ENCODE measurements at regions not wholly inside any gene's neighbourhood (a gene's known extent, or its start where the extent isn't known, plus 50 kb on each side); places are given as distances from the start of the nearest gene placed in this dataset.

- ATAC-seq (no peak), DNase-seq (no peak)
- Mint-ChIP-seq H3K27ac (peak overlapping the region; percentile 3), H3K4me3 (no peak overlapping the region), H3K4me1 (peaks cover 75% of the 10 kb centered on the region), H3K9me3 (no peaks in the 10 kb centered on the region), H3K36me3 (ENCODE audit: low read depth) (no peaks in the 10 kb centered on the region), H3K27me3 (no peaks in the 10 kb centered on the region)
Observed at GRCh38 chr14:49982501-49982951, 89.6 kb downstream of the ARF6 start.

GRCh38 chr14:49984424-49984823 lies 91.5 kb downstream of the ARF6 start:
- ATAC-seq, result peak; percentile 87
- Mint-ChIP-seq H3K9me3 (no peaks in the 10 kb centered on the region), H3K27ac (peak overlapping the region; percentile 81), H3K36me3 (ENCODE audit: low read depth) (no peaks in the 10 kb centered on the region), H3K4me3 (peak overlapping the region; percentile 26), H3K27me3 (no peaks in the 10 kb centered on the region), H3K4me1 (peaks cover 56% of the 10 kb centered on the region)
- no peak for DNase-seq

GRCh38 chr14:49986343-49987014 lies 93.6 kb downstream of the ARF6 start:
- Mint-ChIP-seq H3K27ac (peak overlapping the region; percentile 55), H3K4me1 (peaks cover 46% of the 10 kb centered on the region), H3K36me3 (ENCODE audit: low read depth) (peaks cover 2% of the 10 kb centered on the region), H3K9me3 (no peaks in the 10 kb centered on the region), H3K4me3 (peak overlapping the region; percentile 9), H3K27me3 (no peaks in the 10 kb centered on the region)
- DNase-seq (no peak), ATAC-seq (no peak)

DNA sequence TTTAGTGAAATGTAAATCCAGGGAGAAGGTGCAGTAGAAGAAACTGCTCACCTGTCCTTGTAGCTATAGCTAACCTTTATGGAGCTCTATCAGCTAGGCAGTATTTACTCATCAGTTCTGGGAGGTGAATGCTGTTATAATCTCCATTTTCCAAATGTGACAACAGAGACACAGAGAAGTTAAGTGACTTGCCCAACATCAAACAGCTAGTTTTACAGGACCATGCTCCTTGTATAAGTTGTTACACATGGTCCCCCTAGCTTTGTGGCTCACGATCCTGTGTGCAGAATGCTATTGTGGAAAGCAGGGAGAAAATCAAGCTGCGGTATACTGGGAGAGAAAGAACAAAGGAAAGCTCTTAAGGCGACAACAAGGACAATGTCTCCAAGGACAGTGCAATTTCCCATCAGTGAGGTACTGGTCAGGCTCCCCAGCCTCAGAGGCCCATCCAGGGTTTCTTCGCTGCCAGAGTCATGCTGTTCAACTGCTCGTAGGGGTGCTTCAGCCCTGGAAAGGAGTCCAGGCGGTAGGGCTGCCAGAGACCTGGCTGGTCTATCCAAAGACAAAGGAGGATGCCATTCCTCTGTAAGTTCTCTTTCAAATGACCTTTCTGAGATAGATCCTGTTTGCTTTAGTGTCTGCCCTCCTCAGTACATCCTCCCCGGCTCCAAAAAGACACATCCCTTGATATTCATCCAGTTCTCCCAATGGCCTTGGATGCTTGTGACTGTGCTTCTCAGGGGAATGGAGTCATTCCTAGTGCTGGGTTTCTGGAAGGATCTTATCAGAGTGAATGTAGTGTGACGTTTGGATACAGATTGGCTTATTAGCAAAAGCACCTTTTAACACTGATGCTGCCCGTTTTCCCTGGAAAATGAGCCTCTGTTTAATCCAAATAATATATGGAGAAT lies 95.5 kb downstream of the ARF6 start:
- no peak for ATAC-seq
- Mint-ChIP-seq H3K27me3 (no peaks in the 10 kb centered on the region), H3K9me3 (no peaks in the 10 kb centered on the region), H3K4me1 (peaks cover 52% of the 10 kb centered on the region), H3K4me3 (no peak overlapping the region), H3K36me3 (ENCODE audit: low read depth) (peaks cover 2% of the 10 kb centered on the region), H3K27ac (no peak overlapping the region)
- no peak for DNase-seq

GRCh38 chr14:49989966-49990365 lies 97.1 kb downstream of the ARF6 start:
- H3K9me3 Mint-ChIP-seq, result no peaks in the 10 kb centered on the region
- no peak overlapping the region for H3K27ac Mint-ChIP-seq
- DNase-seq, result no peak
- no peak for ATAC-seq
- H3K36me3 Mint-ChIP-seq (ENCODE audit: low read depth), result peaks cover 2% of the 10 kb centered on the region
- no peaks in the 10 kb centered on the region for H3K27me3 Mint-ChIP-seq
- no peak overlapping the region for H3K4me3 Mint-ChIP-seq
- H3K4me1 Mint-ChIP-seq, result peaks cover 50% of the 10 kb centered on the region

DNA sequence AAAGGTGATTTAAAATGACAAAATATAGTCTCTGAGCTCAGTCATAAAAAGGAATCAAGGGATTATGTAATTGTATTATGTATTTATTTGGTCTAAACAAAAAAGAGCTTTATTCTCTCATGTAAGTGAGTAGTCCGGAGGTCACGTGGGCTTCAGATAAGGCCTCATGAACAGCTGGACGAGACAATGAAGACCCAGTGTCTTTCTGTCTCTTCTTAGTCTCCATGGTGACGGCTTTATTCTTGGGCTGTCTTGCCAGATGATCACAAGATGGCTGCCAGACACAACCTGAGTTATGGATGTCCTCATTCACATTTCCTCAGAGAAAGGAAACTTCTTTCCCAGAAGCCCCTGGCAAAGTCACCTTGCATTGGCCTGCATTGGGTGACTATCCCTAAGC lies 98.6 kb downstream of the ARF6 start:
- Mint-ChIP-seq H3K4me1 (peaks cover 50% of the 10 kb centered on the region), H3K36me3 (ENCODE audit: low read depth) (peaks cover 2% of the 10 kb centered on the region), H3K27me3 (no peaks in the 10 kb centered on the region), H3K27ac (no peak overlapping the region), H3K4me3 (no peak overlapping the region), H3K9me3 (no peaks in the 10 kb centered on the region)
- DNase-seq (no peak), ATAC-seq (no peak)

- peak overlapping the region; percentile 83 for H3K27ac Mint-ChIP-seq
- no peaks in the 10 kb centered on the region for H3K9me3 Mint-ChIP-seq
- no peak for ATAC-seq
- peaks cover 47% of the 10 kb centered on the region for H3K4me1 Mint-ChIP-seq
- H3K4me3 Mint-ChIP-seq, result peak overlapping the region; percentile 71
- no peaks in the 10 kb centered on the region for H3K27me3 Mint-ChIP-seq
- no peak for DNase-seq
- peaks cover 2% of the 10 kb centered on the region for H3K36me3 Mint-ChIP-seq (ENCODE audit: low read depth)
Observed at GRCh38 chr14:49992036-49992435, 99.2 kb downstream of the ARF6 start.

DNA sequence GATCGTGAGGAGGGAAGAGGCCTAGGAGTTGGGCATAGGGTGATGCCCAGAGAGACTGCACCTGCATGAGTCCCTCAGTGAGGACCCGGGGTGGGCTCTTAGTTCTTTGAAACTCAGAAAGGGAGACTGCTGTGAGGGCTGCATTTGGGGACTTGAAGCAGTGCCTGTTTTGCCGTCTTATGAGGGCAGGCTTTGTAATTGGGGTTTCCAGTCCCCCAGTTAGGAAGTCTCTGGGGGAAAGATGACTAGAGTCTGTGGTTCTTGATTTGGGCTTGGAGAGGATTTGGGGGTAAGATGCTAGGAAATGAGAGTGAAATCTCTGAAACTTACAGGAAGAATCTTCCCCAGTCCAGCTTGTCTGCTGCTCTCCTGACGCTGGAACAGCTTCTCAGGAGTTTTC lies 99.6 kb downstream of the ARF6 start:
- no peak for DNase-seq
- Mint-ChIP-seq H3K27me3 (no peaks in the 10 kb centered on the region), H3K4me3 (peak overlapping the region; percentile 71), H3K36me3 (ENCODE audit: low read depth) (peaks cover 2% of the 10 kb centered on the region), H3K4me1 (peaks cover 49% of the 10 kb centered on the region), H3K9me3 (no peaks in the 10 kb centered on the region), H3K27ac (peak overlapping the region; percentile 83)
- peak; percentile 41 for ATAC-seq

- H3K4me3 Mint-ChIP-seq, result peak overlapping the region; percentile 71
- H3K27ac Mint-ChIP-seq, result peak overlapping the region; percentile 83
- H3K27me3 Mint-ChIP-seq, result no peaks in the 10 kb centered on the region
- H3K4me1 Mint-ChIP-seq, result peaks cover 54% of the 10 kb centered on the region
- DNase-seq (peak; percentile 67), ATAC-seq (peak; percentile 99)
- H3K9me3 Mint-ChIP-seq, result no peaks in the 10 kb centered on the region
- peaks cover 2% of the 10 kb centered on the region for H3K36me3 Mint-ChIP-seq (ENCODE audit: low read depth)
Observed at GRCh38 chr14:49992901-49993339, 100.0 kb downstream of the ARF6 start.

- Mint-ChIP-seq H3K27ac (peak overlapping the region; percentile 69), H3K9me3 (no peaks in the 10 kb centered on the region), H3K4me3 (no peak overlapping the region), H3K27me3 (no peaks in the 10 kb centered on the region), H3K4me1 (peaks cover 60% of the 10 kb centered on the region), H3K36me3 (ENCODE audit: low read depth) (peaks cover 2% of the 10 kb centered on the region)
- ATAC-seq, result no peak
- DNase-seq, result no peak
Observed at GRCh38 chr14:49993565-49993964, 100.7 kb downstream of the ARF6 start.

- H3K27me3 Mint-ChIP-seq, result no peaks in the 10 kb centered on the region
- no peak overlapping the region for H3K27ac Mint-ChIP-seq
- H3K36me3 Mint-ChIP-seq (ENCODE audit: low read depth), result peaks cover 4% of the 10 kb centered on the region
- no peak overlapping the region for H3K4me3 Mint-ChIP-seq
- DNase-seq (no peak), ATAC-seq (no peak)
- H3K9me3 Mint-ChIP-seq, result no peaks in the 10 kb centered on the region
- H3K4me1 Mint-ChIP-seq, result peaks cover 72% of the 10 kb centered on the region
Observed at GRCh38 chr14:49994951-49995561, 102.2 kb downstream of the ARF6 start.

DNA sequence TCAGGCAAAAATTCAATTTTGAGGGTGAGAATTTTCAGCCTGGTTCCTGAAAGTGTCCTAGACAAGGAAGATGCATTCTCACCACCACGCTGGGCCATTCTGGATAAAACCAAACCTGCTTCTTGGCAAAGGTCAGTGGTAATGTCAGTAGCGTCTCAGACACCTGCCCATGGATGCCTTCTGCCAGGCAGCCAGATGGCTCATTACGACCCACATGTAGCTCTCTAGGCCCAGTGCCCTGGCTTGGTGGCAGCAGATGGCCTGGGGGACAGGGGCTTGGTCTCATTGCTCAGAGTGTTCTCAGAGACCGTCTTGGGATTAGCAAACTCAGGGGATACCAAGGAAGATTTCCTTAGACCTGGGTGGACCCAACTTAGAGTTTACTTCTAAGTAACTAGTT lies 105.1 kb downstream of the ARF6 start:
- DNase-seq (no peak), ATAC-seq (no peak)
- Mint-ChIP-seq H3K27me3 (peaks cover 2% of the 10 kb centered on the region), H3K4me3 (no peak overlapping the region), H3K36me3 (ENCODE audit: low read depth) (peaks cover 5% of the 10 kb centered on the region), H3K9me3 (no peaks in the 10 kb centered on the region), H3K4me1 (peaks cover 78% of the 10 kb centered on the region), H3K27ac (peak overlapping the region; percentile 99)

DNA sequence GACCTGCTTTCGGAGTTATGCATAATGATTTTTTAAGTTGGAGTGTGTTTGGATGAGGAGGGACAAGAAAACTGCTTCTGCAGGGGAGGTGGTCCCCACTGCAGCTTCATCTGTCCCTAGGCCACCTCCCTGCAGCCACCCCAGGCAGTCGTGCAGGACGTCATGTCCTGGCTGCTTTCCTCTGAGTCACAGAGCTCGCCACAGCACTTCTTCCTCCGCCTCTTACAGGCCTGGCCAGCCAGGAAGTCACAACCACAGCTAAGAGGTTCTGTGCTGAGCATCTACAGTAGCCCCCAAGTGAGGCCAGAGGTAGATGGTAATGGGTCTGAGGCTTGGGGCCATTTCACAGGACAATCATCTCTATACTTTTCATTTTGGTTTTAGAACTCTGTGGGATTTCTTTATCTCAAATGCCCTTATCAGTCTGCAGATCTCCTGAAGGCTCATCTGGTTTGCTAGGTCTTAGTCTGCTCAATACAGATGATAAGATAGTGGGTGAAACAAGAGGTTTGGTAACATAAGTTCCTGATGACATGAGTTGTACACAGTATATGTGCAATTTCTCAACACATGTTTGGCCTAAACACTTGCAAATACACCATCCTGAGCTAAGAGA lies 106.4 kb downstream of the ARF6 start:
- ATAC-seq (peak; percentile 58), DNase-seq (peak; percentile 84)
- Mint-ChIP-seq H3K27me3 (peaks cover 2% of the 10 kb centered on the region), H3K27ac (peak overlapping the region; percentile 99), H3K4me3 (peak overlapping the region; percentile 82), H3K9me3 (no peaks in the 10 kb centered on the region), H3K4me1 (peaks cover 76% of the 10 kb centered on the region), H3K36me3 (ENCODE audit: low read depth) (peaks cover 5% of the 10 kb centered on the region)

DNA sequence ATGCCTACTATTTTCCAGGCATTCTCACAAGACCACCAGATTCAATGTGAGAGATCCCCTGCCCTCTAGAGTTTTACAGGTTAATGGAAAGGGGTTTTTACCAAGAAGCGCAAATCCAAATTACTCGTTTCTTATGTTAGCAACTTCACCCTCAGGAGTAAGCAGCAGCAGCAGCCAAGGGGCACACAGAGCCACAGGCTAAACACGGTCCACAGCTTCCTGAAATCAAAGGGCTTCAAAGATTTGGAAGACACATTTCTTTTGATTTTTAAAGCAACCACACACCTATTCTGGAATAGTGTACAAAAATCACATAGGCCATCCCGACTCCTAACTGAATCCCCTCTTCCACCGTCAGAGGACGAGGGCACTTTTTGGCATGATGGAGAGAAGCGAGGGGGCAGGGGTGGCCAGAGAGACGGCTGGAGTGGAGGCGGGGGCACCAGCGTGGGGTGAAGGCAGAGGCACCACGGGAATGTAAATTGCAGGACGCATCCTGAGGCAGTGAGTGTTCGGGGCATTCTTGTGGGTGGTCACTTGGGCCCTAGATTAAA lies 107.0 kb downstream of the ARF6 start:
- peaks cover 2% of the 10 kb centered on the region for H3K27me3 Mint-ChIP-seq
- no peaks in the 10 kb centered on the region for H3K9me3 Mint-ChIP-seq
- H3K36me3 Mint-ChIP-seq (ENCODE audit: low read depth), result peaks cover 5% of the 10 kb centered on the region
- H3K4me3 Mint-ChIP-seq, result peak overlapping the region; percentile 82
- DNase-seq (no peak), ATAC-seq (no peak)
- H3K27ac Mint-ChIP-seq, result peak overlapping the region; percentile 99
- H3K4me1 Mint-ChIP-seq, result peaks cover 75% of the 10 kb centered on the region

All from activated naive CD8-positive, alpha-beta T cell treated with anti-CD3 and anti-CD28 coated beads, Interleukin-2, amount 50 U/mL, for 24 hours (primary cell).